HL-60 (cell line): ENCODE measurements at regions not wholly inside any gene's neighbourhood (a gene's known extent, or its start where the extent isn't known, plus 50 kb on each side); places are given as distances from the start of the nearest gene placed in this dataset.
"Not testable (repeated sequence)": the region's sequence is repeated elsewhere in the genome, so short reads cannot be mapped to it uniquely, and the experiment has no call there.

Experiments used
- DNase-seq, 2 experiments: peaks; one replicate each; pipeline ENCODE4 v3.0.0-alpha.2; 2010 to 2020; ENCODE audit warnings: low read depth in 1 of 2, low spot score in 1 of 2
- H3K27ac ChIP-seq: fragments of 250-450 bp; sonication (Bioruptor Pico); replicated peaks from 2 replicates; pipeline ENCODE4 v1.5.1; 2020; ENCODE audit warnings: mild to moderate bottlenecking, moderate library complexity
- H3K27me3 ChIP-seq: fragments of 250-450 bp; sonication (Bioruptor Pico); 2 replicates; pipeline ENCODE4 v1.5.1; 2021; ENCODE audit warnings: mild to moderate bottlenecking, moderate library complexity; ENCODE audit not compliant: insufficient read depth, poor library complexity, severe bottlenecking
- H3K4me3 ChIP-seq: replicated peaks from 2 replicates; pipeline ENCODE4 v1.5.1; 2011; ENCODE audit warnings: mild to moderate bottlenecking, control low read depth, low read length; ENCODE audit not compliant: insufficient read depth
- GABPA ChIP-seq: IDR thresholded peaks from 2 replicates; pipeline ENCODE4 v1.6.1; 2012; ENCODE audit warnings: low read depth
- POLR2AphosphoS5 ChIP-seq: IDR thresholded peaks from 2 replicates; pipeline ENCODE4 v1.6.1; 2012; ENCODE audit warnings: low read depth
- SPI1 ChIP-seq: IDR thresholded peaks from 2 replicates; pipeline ENCODE4 v1.6.1; 2012; ENCODE audit warnings: low read depth, mild to moderate bottlenecking, borderline replicate concordance
- TF ChIP-seq, protein P1 (sequence below): IDR thresholded peaks from 2 replicates; pipeline ENCODE4 v1.6.1; 2012; ENCODE audit warnings: low read depth; ENCODE audit not compliant: insufficient replicate concordance
- TF ChIP-seq, protein P2 (sequence below): IDR thresholded peaks from one replicate; pipeline ENCODE4 v1.5.1; 2011; ENCODE audit warnings: low read length, control low read depth, inconsistent platforms; ENCODE audit not compliant: insufficient read depth

DNA sequence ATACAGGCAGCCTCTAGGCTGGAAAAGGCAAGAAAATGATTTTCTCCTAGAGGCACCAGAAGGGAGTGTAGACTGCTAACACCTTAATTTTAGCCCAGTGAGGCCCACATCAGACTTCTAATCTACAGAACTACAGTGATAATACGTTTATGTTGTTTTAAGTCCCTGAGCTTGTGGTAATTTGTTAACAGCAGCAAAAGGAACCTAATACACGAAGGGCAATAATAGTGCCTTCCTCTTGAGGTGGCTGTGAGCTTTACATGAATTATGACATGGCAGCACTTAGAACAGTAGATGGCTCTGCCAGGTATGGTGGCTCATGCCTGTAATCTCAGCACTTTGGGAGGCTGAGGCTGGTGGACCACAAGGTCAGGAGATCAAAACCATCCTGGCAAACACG lies 118.8 kb downstream of the ZNF664 start:
- no peak overlapping the region for H3K27ac ChIP-seq
- no peaks in the 10 kb centered on the region for H3K27me3 ChIP-seq
- TF ChIP-seq, protein P1, sequence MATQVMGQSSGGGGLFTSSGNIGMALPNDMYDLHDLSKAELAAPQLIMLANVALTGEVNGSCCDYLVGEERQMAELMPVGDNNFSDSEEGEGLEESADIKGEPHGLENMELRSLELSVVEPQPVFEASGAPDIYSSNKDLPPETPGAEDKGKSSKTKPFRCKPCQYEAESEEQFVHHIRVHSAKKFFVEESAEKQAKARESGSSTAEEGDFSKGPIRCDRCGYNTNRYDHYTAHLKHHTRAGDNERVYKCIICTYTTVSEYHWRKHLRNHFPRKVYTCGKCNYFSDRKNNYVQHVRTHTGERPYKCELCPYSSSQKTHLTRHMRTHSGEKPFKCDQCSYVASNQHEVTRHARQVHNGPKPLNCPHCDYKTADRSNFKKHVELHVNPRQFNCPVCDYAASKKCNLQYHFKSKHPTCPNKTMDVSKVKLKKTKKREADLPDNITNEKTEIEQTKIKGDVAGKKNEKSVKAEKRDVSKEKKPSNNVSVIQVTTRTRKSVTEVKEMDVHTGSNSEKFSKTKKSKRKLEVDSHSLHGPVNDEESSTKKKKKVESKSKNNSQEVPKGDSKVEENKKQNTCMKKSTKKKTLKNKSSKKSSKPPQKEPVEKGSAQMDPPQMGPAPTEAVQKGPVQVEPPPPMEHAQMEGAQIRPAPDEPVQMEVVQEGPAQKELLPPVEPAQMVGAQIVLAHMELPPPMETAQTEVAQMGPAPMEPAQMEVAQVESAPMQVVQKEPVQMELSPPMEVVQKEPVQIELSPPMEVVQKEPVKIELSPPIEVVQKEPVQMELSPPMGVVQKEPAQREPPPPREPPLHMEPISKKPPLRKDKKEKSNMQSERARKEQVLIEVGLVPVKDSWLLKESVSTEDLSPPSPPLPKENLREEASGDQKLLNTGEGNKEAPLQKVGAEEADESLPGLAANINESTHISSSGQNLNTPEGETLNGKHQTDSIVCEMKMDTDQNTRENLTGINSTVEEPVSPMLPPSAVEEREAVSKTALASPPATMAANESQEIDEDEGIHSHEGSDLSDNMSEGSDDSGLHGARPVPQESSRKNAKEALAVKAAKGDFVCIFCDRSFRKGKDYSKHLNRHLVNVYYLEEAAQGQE, result no peak
- TF ChIP-seq POLR2AphosphoS5, result no peak
- TF ChIP-seq SPI1, result no peak
- no peak for TF ChIP-seq GABPA
- TF ChIP-seq, protein P2, sequence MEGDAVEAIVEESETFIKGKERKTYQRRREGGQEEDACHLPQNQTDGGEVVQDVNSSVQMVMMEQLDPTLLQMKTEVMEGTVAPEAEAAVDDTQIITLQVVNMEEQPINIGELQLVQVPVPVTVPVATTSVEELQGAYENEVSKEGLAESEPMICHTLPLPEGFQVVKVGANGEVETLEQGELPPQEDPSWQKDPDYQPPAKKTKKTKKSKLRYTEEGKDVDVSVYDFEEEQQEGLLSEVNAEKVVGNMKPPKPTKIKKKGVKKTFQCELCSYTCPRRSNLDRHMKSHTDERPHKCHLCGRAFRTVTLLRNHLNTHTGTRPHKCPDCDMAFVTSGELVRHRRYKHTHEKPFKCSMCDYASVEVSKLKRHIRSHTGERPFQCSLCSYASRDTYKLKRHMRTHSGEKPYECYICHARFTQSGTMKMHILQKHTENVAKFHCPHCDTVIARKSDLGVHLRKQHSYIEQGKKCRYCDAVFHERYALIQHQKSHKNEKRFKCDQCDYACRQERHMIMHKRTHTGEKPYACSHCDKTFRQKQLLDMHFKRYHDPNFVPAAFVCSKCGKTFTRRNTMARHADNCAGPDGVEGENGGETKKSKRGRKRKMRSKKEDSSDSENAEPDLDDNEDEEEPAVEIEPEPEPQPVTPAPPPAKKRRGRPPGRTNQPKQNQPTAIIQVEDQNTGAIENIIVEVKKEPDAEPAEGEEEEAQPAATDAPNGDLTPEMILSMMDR, result no peak
- DNase-seq, result no peak
- H3K4me3 ChIP-seq, result no peak overlapping the region

DNA sequence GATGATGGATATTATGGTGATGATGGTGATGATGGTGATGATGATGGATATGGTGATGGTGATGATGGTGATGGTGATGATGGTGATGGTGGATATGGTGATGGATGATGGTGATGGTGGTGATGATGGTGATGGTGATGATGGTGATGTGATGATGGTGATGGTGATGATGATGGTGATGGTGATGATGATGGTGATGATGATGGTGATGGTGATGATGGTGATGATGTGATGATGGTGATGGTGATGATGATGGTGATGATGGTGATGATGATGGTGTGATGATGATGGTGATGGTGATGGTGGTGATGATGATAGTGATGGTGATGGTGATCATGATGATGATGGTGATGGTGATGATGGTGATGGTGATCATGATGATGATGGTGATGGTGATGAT lies 119.5 kb downstream of the ZNF664 start:
- DNase-seq, H3K4me3 ChIP-seq, H3K27ac ChIP-seq, H3K27me3 ChIP-seq: not testable (repeated sequence)

DNA sequence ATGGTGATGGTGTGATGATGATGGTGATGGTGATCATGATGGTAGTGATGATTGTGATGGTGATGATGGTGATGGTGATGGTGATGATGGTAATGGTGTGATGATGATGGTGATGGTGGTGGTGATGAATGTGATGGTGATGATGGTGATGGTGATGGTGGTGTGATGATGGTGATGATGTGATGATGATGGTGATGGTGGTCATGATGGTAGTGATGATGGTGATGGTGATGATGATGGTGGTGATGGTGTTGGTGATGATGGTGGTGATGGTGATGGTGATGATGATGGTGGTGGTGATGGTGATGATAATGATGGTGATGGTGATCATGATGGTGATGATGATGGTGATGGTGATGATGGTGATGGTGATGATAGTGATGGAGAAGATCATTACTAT lies 120.3 kb downstream of the ZNF664 start:
- H3K27me3 ChIP-seq, result no peaks in the 10 kb centered on the region
- H3K27ac ChIP-seq, result no peak overlapping the region
- no peak overlapping the region for H3K4me3 ChIP-seq
- no peak for TF ChIP-seq SPI1
- TF ChIP-seq POLR2AphosphoS5, result no peak
- TF ChIP-seq, protein P1, result no peak
- TF ChIP-seq GABPA, result no peak
- TF ChIP-seq, protein P2, result no peak
- DNase-seq, result no peak

DNA sequence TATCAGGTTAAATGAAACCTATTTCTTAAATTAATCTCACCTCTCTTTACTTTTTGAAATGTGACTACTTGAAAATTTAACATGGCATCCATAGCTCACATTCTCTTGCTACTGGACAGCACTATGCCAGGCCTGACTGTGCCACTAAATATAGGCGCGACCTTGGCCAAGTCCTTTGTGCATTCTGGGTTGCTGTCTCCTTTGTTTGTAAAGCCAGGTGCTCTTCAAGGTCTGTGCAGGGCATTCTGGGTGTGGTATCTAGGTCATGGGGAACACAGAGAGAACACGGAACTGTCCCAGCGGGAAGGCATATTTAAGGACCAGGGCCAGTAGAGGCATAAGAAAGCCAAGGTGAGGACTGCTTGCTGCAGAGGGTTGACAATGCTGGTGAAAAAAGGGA lies 121.2 kb downstream of the ZNF664 start:
- H3K4me3 ChIP-seq, result no peak overlapping the region
- no peaks in the 10 kb centered on the region for H3K27me3 ChIP-seq
- TF ChIP-seq, protein P1, result no peak
- TF ChIP-seq, protein P2, result no peak
- TF ChIP-seq POLR2AphosphoS5 (no peak), GABPA (no peak), SPI1 (no peak)
- no peak for DNase-seq
- H3K27ac ChIP-seq, result no peak overlapping the region
